HCT116 (cell line): ENCODE measurements at regions not wholly inside any gene's neighbourhood (a gene's known extent, or its start where the extent isn't known, plus 50 kb on each side); places are given as distances from the start of the nearest gene placed in this dataset.

Experiments used
- ATAC-seq: fragments of 200-7000 bp; cut with Tn5 transposase; 2 replicates; pipeline ENCODE4 v1.9.1; 2020; ENCODE audit warnings: mild to moderate bottlenecking, moderate library complexity
- BruUV-seq: library from RNA; stranded (reverse); fragments of 400-500 nt; replicated peaks from 2 replicates; lab custom pipeline; 2021; lab: Mats Ljungman, UMichigan
- CTCF ChIA-PET: fragments of 300-600 bp; sonication (Branson Sonifier 250); formaldehyde crosslinking; loops from one replicate; lab custom pipeline; 2021; ENCODE audit warnings: antibody characterized with exemption; lab: Charles Lee
- POLR2A ChIA-PET: fragments of 300-600, 350-600 bp; sonication (Branson Sonifier 250); formaldehyde crosslinking; loops from one replicate; lab custom pipeline; 2021; ENCODE audit warnings: antibody characterized with exemption; lab: Charles Lee
- RAD21 ChIA-PET, 2 experiments: fragments of 300-600 bp; sonication (Branson Sonifier 250); formaldehyde crosslinking; loops; one replicate each; lab custom pipeline; 2023; ENCODE audit warnings: low total read pairs in 2 of 2; ENCODE audit not compliant: uncharacterized antibody in 2 of 2, unreplicated experiment in 2 of 2, low non-redundant PET in 1 of 2; lab: Charles Lee
- DNase-seq: peaks from one replicate; pipeline ENCODE4 v3.0.0-alpha.2; 2010; ENCODE audit warnings: low read depth, low spot score
- H2AFZ ChIP-seq: fragments of 200-600 bp; shearing (Covaris generic), sonication (generic); 2 replicates; pipeline ENCODE4 v1.6.1; 2017; ENCODE audit warnings: low read depth, mixed run types, mixed read lengths, antibody characterized with exemption, low read length; ENCODE audit not compliant: poor library complexity, severe bottlenecking
- H3K27ac ChIP-seq: 2 replicates; pipeline ENCODE4 v1.5.1; 2012; ENCODE audit warnings: low read depth, low read length
- H3K27me3 ChIP-seq: fragments of 200-600 bp; sonication (generic); 2 replicates; pipeline ENCODE4 v1.6.1; 2016; ENCODE audit warnings: mixed run types, low read length, mixed read lengths; ENCODE audit not compliant: insufficient read depth
- H3K36me3 ChIP-seq, 2 experiments: fragments of 200-500 bp in 1 of 2; fragments of 200-600 bp in 1 of 2; sonication (Bioruptor generic) in 1 of 2; sonication (generic) in 1 of 2; 2 replicates each; pipeline versions ENCODE4 v1.5.1 to v1.6.1; 2014 to 2016; ENCODE audit warnings: low read length in 2 of 2, inconsistent platforms in 1 of 2, mixed read lengths in 1 of 2, mixed run types in 1 of 2; ENCODE audit not compliant: insufficient read depth in 2 of 2, control insufficient read depth in 1 of 2
- H3K4me1 ChIP-seq, 2 experiments: fragments of 200-600 bp in 1 of 2; sonication (generic) in 1 of 2; 2 replicates each; pipeline versions ENCODE4 v1.5.1 to v1.6.1; 2012 to 2017; ENCODE audit warnings: low read length in 2 of 2, inconsistent platforms in 1 of 2, mild to moderate bottlenecking in 1 of 2, mixed read lengths in 1 of 2, mixed run types in 1 of 2, moderate library complexity in 1 of 2; ENCODE audit not compliant: insufficient read depth in 2 of 2, control insufficient read depth in 1 of 2
- H3K4me2 ChIP-seq: fragments of 200-600 bp; sonication (generic); 2 replicates; pipeline ENCODE4 v1.6.1; 2017; ENCODE audit warnings: mixed run types, low read length, mixed read lengths
- H3K4me3 ChIP-seq, 2 experiments: fragments of 200-600 bp in 1 of 2; sonication (generic) in 1 of 2; replicated peaks in 1 of 2; 2 replicates each; pipeline ENCODE4 v1.5.1; 2011 to 2016; ENCODE audit warnings: low read length in 2 of 2, control low read depth in 1 of 2, low read depth in 1 of 2, mild to moderate bottlenecking in 1 of 2, mixed read lengths in 1 of 2, mixed run types in 1 of 2
- H3K79me2 ChIP-seq: fragments of 200-600 bp; sonication (generic); 2 replicates; pipeline ENCODE4 v1.6.1; 2017; ENCODE audit warnings: mild to moderate bottlenecking, mixed run types, low read length, moderate library complexity, mixed read lengths; ENCODE audit not compliant: insufficient read depth
- H3K9ac ChIP-seq: fragments of 200-600 bp; sonication (generic); 2 replicates; pipeline ENCODE4 v1.6.1; 2016; ENCODE audit warnings: low read length, mixed read lengths
- H3K9me2 ChIP-seq: fragments of 200-600 bp; sonication (generic), shearing (Covaris generic); 2 replicates; pipeline ENCODE4 v1.6.1; 2017; ENCODE audit warnings: mixed run types, mild to moderate bottlenecking, moderate library complexity; ENCODE audit not compliant: insufficient read depth
- H3K9me3 ChIP-seq, 2 experiments: fragments of 200-500 bp in 1 of 2; fragments of 200-600 bp in 1 of 2; sonication (Bioruptor generic) in 1 of 2; sonication (generic) in 1 of 2; 2 replicates each; pipeline ENCODE4 v1.6.1; 2014 to 2017; ENCODE audit warnings: low read length in 2 of 2, mixed read lengths in 2 of 2, inconsistent platforms in 1 of 2, low read depth in 1 of 2, mild to moderate bottlenecking in 1 of 2, mixed run types in 1 of 2, moderate library complexity in 1 of 2; ENCODE audit not compliant: control insufficient read depth in 1 of 2, insufficient read depth in 1 of 2
- H4K20me1 ChIP-seq: fragments of 200-600 bp; sonication (generic), shearing (Covaris generic); 2 replicates; pipeline ENCODE4 v1.6.1; 2017; ENCODE audit warnings: mixed run types, mild to moderate bottlenecking, moderate library complexity; ENCODE audit not compliant: insufficient read depth
- CBX3 ChIP-seq: IDR thresholded peaks from 2 replicates; pipeline ENCODE4 v1.6.1; 2012; ENCODE audit warnings: low read depth
- CEBPB ChIP-seq: IDR thresholded peaks from 2 replicates; pipeline ENCODE4 v1.6.1; 2012; ENCODE audit warnings: low read depth
- ELF1 ChIP-seq: IDR thresholded peaks from 2 replicates; pipeline ENCODE4 v1.6.1; 2012; ENCODE audit warnings: low read depth, borderline replicate concordance
- EZH2 ChIP-seq: fragments of 200-600 bp; sonication (generic); IDR thresholded peaks from 2 replicates; pipeline ENCODE4 v1.6.1; 2017; ENCODE audit warnings: antibody characterized with exemption, mixed run types
- EZH2phosphoT487 ChIP-seq: fragments of 200-600 bp; IDR thresholded peaks from 2 replicates; pipeline ENCODE4 v1.6.1; 2018; ENCODE audit warnings: antibody characterized with exemption, borderline replicate concordance
- POLR2A ChIP-seq: IDR thresholded peaks from 2 replicates; pipeline ENCODE4 v1.7.0; 2011; ENCODE audit warnings: borderline replicate concordance; ENCODE audit not compliant: insufficient read depth, insufficient read length; ENCODE audit errors: extremely low read depth
- POLR2AphosphoS5 ChIP-seq: IDR thresholded peaks from 2 replicates; pipeline ENCODE4 v1.6.1; 2011; ENCODE audit warnings: mild to moderate bottlenecking, low read depth, low read length, moderate library complexity
- RAD21 ChIP-seq: IDR thresholded peaks from 2 replicates; pipeline ENCODE4 v1.6.1; 2012; ENCODE audit warnings: low read depth, mild to moderate bottlenecking
- REST ChIP-seq: IDR thresholded peaks from 2 replicates; pipeline ENCODE4 v1.6.1; 2012; ENCODE audit warnings: low read depth
- SP1 ChIP-seq: IDR thresholded peaks from 2 replicates; pipeline ENCODE4 v1.6.1; 2012; ENCODE audit warnings: low read depth
- SRF ChIP-seq: IDR thresholded peaks from 2 replicates; pipeline ENCODE4 v1.6.1; 2012; ENCODE audit warnings: low read depth
- ZBTB33 ChIP-seq: IDR thresholded peaks from 2 replicates; pipeline ENCODE4 v1.6.1; 2011; ENCODE audit warnings: mild to moderate bottlenecking, low read length, moderate library complexity; ENCODE audit not compliant: insufficient replicate concordance; ENCODE audit errors: extremely low read depth
- ZFX ChIP-seq: fragments of 450-650 bp; IDR thresholded peaks from 2 replicates; pipeline ENCODE4 v1.6.1; 2017
- intact Hi-C: fragments of 100-400 bp; cut with micrococcal nuclease; formaldehyde crosslinking; loops from 2 replicates; pipeline ENCODE4 v1.10.0; 2022
- TF ChIP-seq, protein P1 (sequence below): IDR thresholded peaks from 2 replicates; pipeline ENCODE4 v1.6.1; 2012

- Histone ChIP-seq H2AFZ (no peak overlapping the region), H4K20me1 (no peaks in the 10 kb centered on the region), H3K36me3 (no peaks in the 10 kb centered on the region), H3K9me2 (no peaks in the 10 kb centered on the region), H3K27ac (no peak overlapping the region), H3K27me3 (no peaks in the 10 kb centered on the region), H3K4me3 (no peak overlapping the region), H3K9ac (no peak overlapping the region), H3K4me1 (no peaks in the 10 kb centered on the region), H3K9me3 (peaks cover 0 to 15% of the 10 kb centered on the region in 2 experiments; a peak in 2 of 4 replicates), H3K79me2 (no peaks in the 10 kb centered on the region)
- no TSS peak for BruUV-seq
- ChIA-PET POLR2A (no interaction called here), RAD21 (no interaction called here), CTCF (no interaction called here)
- DNase-seq (no peak), ATAC-seq (no peak)
- intact Hi-C loops: no loop called here
- TF ChIP-seq ELF1 (no peak), CBX3 (no peak), EZH2phosphoT487 (no peak), POLR2A (no peak), ZFX (no peak), RAD21 (no peak), CEBPB (no peak), SP1 (no peak), SRF (no peak), ZBTB33 (no peak)
- TF ChIP-seq, all 23 proteins: peak for 0
- no peak overlapping the region for H3K4me2 ChIP-seq
Observed at GRCh38 chr20:39619271-39619785, 657.2 kb downstream of the DHX35 start.

DNA sequence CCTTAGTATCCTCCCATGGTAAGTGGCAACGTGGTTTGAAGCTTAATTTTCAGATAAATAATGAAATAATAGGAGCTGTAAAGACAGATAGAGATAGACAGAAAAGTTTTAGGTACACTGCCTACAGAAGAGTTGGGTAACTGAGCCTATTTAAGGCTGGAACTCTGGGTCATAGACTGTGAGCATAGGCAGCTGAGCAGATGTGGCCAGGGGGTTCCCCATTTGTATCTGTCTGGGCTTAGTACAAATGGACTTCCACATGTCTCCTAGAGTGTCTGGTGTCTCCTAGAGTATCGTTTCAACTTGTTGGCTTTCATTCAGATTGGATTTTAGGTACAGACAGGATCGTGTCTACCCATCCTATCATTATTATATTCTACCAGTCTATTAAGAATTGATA lies 649.8 kb downstream of the DHX35 start:
- ATAC-seq (no peak), DNase-seq (no peak)
- Histone ChIP-seq H3K79me2 (no peaks in the 10 kb centered on the region), H4K20me1 (no peaks in the 10 kb centered on the region), H3K9me2 (no peaks in the 10 kb centered on the region), H3K36me3 (no peaks in the 10 kb centered on the region), H3K4me3 (no peak overlapping the region), H2AFZ (no peak overlapping the region), H3K9ac (no peak overlapping the region), H3K9me3 (peaks cover under 1 to 20% of the 10 kb centered on the region in 2 experiments; a peak in 1 of 4 replicates), H3K27ac (no peak overlapping the region), H3K4me1 (no peaks in the 10 kb centered on the region), H3K27me3 (no peaks in the 10 kb centered on the region), H3K4me2 (no peak overlapping the region)
- ChIA-PET CTCF (no interaction called here), RAD21 (no interaction called here), POLR2A (no interaction called here)
- intact Hi-C loops: no loop called here
- BruUV-seq: no TSS peak
- no peak for TF ChIP-seq POLR2AphosphoS5
- no peak for TF ChIP-seq ZBTB33
- TF ChIP-seq ELF1: no peak
- no peak for TF ChIP-seq EZH2
- TF ChIP-seq, protein P1, sequence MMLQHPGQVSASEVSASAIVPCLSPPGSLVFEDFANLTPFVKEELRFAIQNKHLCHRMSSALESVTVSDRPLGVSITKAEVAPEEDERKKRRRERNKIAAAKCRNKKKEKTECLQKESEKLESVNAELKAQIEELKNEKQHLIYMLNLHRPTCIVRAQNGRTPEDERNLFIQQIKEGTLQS: no peak
- no peak for TF ChIP-seq REST
